ENCODE measurements at regions not wholly inside any gene's neighbourhood (a gene's known extent, or its start where the extent isn't known, plus 50 kb on each side); places are given as distances from the start of the nearest gene placed in this dataset.

DNA sequence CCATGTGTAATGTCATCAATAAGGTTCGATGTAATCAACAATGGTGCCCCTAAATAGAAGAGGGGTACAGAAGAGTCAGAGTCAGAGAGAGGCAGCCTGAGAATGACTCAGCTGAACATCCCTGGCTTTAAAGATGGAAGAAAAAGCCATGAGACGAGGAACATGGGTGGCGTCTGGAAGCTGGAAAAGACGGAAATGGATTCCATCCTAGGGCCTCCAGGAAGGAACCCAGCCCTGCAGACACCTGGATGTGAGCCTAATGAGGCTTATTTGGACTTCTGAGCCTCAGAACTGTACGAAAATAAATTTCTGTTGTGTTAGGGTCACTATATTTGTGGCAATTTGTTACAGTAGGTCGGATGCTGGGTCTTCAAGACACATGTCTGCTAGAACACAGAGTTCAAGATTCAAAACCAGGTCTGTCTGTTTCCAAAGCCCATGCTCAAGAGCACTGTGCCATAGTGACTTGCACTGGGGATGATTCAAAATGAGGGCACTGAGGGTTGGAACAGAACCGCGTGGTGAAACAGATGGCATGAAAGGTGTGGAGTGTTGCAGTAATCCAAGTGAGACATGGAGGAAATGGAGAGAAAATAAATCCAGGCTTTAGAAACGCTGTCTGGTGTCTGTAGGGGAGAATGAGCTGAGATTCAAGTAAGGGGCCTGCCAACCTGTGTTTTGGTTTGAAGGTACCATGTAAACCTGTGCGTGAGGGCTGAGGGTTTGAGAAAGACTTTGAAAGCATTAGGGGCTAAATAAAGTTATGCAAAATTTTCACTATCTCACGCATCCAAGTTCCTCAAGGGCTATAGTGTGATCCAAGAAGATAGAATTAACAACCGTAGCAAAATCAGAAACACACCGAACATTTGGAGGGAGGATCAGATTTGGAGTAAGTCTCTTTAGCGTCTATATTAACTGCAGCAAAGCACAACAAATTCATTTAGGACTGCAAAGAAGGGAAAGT lies 849.1 kb upstream of the AUTS2 start:
- no peak for DNase-seq
- no peaks in the 10 kb centered on the region for H3K36me3 ChIP-seq
- intact Hi-C loops (cut with DNase I): no loop called here
- H3K27me3 ChIP-seq: no peaks in the 10 kb centered on the region
- H3K9me3 ChIP-seq: no peaks in the 10 kb centered on the region
- 79 to 83% methylated on average over 14 of the region's 14 CpGs for WGBS, 2 donors
- no peak for TF ChIP-seq POLR2A (IDR thresholded peaks at IDR 0.05)
- TF ChIP-seq, protein P1, sequence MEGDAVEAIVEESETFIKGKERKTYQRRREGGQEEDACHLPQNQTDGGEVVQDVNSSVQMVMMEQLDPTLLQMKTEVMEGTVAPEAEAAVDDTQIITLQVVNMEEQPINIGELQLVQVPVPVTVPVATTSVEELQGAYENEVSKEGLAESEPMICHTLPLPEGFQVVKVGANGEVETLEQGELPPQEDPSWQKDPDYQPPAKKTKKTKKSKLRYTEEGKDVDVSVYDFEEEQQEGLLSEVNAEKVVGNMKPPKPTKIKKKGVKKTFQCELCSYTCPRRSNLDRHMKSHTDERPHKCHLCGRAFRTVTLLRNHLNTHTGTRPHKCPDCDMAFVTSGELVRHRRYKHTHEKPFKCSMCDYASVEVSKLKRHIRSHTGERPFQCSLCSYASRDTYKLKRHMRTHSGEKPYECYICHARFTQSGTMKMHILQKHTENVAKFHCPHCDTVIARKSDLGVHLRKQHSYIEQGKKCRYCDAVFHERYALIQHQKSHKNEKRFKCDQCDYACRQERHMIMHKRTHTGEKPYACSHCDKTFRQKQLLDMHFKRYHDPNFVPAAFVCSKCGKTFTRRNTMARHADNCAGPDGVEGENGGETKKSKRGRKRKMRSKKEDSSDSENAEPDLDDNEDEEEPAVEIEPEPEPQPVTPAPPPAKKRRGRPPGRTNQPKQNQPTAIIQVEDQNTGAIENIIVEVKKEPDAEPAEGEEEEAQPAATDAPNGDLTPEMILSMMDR (IDR thresholded peaks at IDR 0.05): no peak
- no peaks in the 10 kb centered on the region for H3K4me1 ChIP-seq
- H3K4me3 ChIP-seq (replicated peaks in 1 of 3): no peak overlapping the region
- no peak overlapping the region for H3K27ac ChIP-seq

- Histone ChIP-seq H3K9me3 (no peaks in the 10 kb centered on the region), H3K27me3 (no peaks in the 10 kb centered on the region), H3K36me3 (no peaks in the 10 kb centered on the region), H3K4me3 (replicated peaks in 1 of 3) (no peak overlapping the region), H3K27ac (no peak overlapping the region), H3K4me1 (no peaks in the 10 kb centered on the region)
- no peak for DNase-seq
- intact Hi-C loops (cut with DNase I): no loop called here
- WGBS, 2 donors: 79 to 83% methylated on average over 5 of the region's 5 CpGs
- no peak for TF ChIP-seq POLR2A (IDR thresholded peaks at IDR 0.05)
- TF ChIP-seq, protein P1 (IDR thresholded peaks at IDR 0.05): no peak
Measured at GRCh38 chr7:68752485-68753178, 845.6 kb upstream of the AUTS2 start.

- Histone ChIP-seq H3K4me3 (replicated peaks in 1 of 3) (no peak overlapping the region), H3K27ac (no peak overlapping the region), H3K9me3 (no peaks in the 10 kb centered on the region), H3K36me3 (no peaks in the 10 kb centered on the region), H3K4me1 (no peaks in the 10 kb centered on the region), H3K27me3 (no peaks in the 10 kb centered on the region)
- intact Hi-C loops (cut with DNase I): no loop called here
- TF ChIP-seq, protein P1 (IDR thresholded peaks at IDR 0.05): no peak
- no peak for TF ChIP-seq POLR2A (IDR thresholded peaks at IDR 0.05)
- 94 to 99% methylated on average over 2 of the region's 2 CpGs for WGBS, 2 donors
- DNase-seq: no peak
Measured at GRCh38 chr7:68754414-68754813, 843.9 kb upstream of the AUTS2 start.

- 55 to 58% methylated on average over 4 of the region's 4 CpGs for WGBS, 2 donors
- no peaks in the 10 kb centered on the region for H3K4me1 ChIP-seq
- DNase-seq: no peak
- TF ChIP-seq, protein P1 (IDR thresholded peaks at IDR 0.05): no peak
- no peak for TF ChIP-seq POLR2A (IDR thresholded peaks at IDR 0.05)
- no peaks in the 10 kb centered on the region for H3K9me3 ChIP-seq
- intact Hi-C loops (cut with DNase I): no loop called here
- H3K27me3 ChIP-seq: no peaks in the 10 kb centered on the region
- no peaks in the 10 kb centered on the region for H3K36me3 ChIP-seq
- no peak overlapping the region for H3K4me3 ChIP-seq (replicated peaks in 1 of 3)
- H3K27ac ChIP-seq: no peak overlapping the region
Measured at GRCh38 chr7:68756986-68757495, 841.2 kb upstream of the AUTS2 start.
